HG03139 (cell line): ENCODE measurements at regions not wholly inside any gene's neighbourhood (a gene's known extent, or its start where the extent isn't known, plus 50 kb on each side); places are given as distances from the start of the nearest gene placed in this dataset.

ENCODE experiments used
- ATAC-seq: cut with Tn5 transposase; IDR thresholded peaks from one replicate; pipeline ENCODE4 v1.9.1; 2021; ENCODE audit not compliant: unreplicated experiment

DNA sequence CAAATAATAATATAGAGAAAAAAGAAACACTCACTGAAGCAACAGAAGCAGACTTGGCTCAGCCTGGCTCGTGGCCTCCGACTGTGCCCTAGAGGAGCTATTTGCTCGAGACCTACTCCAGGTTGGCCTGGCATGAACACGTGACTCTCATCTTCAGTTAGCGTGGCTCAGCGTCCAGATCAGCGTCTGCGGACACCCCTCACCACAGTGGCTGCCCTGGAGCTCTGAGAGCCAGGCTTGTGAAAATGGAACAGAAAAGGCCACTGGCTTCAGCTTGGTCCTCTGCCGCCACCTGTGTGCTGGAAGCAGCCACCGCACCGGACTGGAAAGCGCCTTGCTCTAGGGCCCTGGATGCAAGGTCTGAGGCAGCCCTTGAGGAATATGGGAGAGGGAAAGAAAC, 1184.0 kb upstream of the GYPC start:
- no peak for ATAC-seq

GRCh38 chr2:125479143-125479636, 1176.8 kb upstream of the GYPC start:
- no peak for ATAC-seq

GRCh38 chr2:125490308-125490707, 1165.7 kb upstream of the GYPC start:
- ATAC-seq, result no peak

GRCh38 chr2:125491663-125492062, 1164.3 kb upstream of the GYPC start:
- no peak for ATAC-seq

- no peak for ATAC-seq
These were observed 1143.6 kb upstream of the GYPC start for GRCh38 chr2:125512313-125512712.

DNA sequence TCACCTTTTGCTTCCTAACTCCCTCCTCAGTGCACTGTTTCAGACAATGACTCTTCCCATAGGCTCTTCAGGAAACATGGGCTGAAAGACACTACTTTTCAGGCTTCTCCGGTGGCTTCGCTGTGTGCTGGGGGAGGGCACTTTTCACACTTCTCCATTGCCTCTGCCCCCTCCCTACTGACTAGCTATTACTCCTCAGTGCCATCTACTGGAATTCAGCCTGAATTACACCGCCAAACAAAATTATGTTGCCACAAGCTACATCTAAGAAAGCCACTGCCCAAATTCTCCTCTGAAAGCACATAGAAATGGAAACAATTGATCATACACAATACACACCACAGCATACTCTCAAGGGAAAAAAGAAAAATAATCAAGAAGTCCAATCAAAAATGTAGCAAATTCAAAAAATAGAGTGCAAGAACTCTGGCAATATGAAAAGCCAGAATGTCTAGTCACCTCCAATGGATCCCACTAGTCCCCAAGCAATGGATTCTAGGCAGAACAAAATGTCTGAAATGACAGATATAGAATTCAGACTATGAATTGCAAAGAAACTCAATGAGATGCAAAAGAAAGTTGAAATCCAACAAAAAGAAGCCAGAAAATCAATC, 1139.4 kb upstream of the GYPC start:
- no peak for ATAC-seq

- ATAC-seq, result no peak
These were observed 1129.9 kb upstream of the GYPC start for GRCh38 chr2:125526093-125526492.

GRCh38 chr2:125535089-125535488, 1120.9 kb upstream of the GYPC start:
- ATAC-seq, result no peak

DNA sequence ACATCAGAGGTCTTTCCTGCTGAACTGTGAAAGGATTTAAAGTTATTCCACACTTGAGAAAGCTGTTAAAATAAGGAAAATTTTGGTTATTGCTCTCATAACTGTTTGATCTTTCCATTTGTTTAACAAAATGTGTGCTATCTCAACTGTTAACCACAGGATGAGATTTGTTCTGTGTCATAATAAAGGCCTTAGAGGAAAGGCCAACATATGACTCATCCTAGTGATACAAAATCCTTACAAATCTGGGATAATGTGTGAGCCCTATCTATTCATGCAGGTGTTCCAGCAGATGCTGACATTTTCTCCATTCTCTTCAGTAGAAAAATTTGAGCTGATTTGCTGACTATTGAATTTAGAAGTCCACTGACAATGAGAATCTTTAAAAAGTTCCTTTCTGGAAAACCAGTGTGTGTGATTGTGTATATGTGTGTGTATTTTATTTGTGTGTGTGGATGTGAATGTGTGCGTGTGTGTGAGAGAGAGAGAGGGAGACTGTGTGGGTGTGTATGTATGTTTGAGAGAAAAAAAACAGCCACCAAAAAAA, 1111.9 kb upstream of the GYPC start:
- ATAC-seq, result no peak

- ATAC-seq, result no peak
These were observed 1102.2 kb upstream of the GYPC start for GRCh38 chr2:125553768-125554167.

GRCh38 chr2:125554956-125555355, 1101.0 kb upstream of the GYPC start:
- no peak for ATAC-seq

- ATAC-seq, result no peak
These were observed 1096.8 kb upstream of the GYPC start for GRCh38 chr2:125559186-125559585.

GRCh38 chr2:125560855-125561254, 1095.1 kb upstream of the GYPC start:
- no peak for ATAC-seq

- no peak for ATAC-seq
These were observed 1094.7 kb upstream of the GYPC start for GRCh38 chr2:125561302-125561701.

- ATAC-seq, result no peak
These were observed 1093.0 kb upstream of the GYPC start for GRCh38 chr2:125562924-125563323.

DNA sequence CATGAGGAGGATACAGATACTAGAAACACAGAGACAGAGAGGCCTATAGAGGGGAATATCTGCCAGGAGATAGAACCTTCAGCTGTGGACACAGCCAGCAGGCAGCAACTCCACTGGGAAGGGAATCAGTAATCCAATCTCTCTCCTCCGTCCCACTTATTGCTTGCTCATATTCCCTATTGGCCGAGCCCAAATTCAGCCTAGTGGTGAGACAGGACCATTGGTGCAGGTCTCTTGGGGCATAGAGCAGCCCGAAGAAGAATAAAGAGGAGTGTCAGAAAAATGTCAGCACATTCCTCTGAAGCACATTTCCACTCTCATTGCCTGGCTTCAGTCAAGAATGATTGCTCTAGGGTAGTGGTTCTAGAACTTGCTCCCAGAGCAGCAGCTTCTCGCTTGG, 1091.5 kb upstream of the GYPC start:
- no peak for ATAC-seq

DNA sequence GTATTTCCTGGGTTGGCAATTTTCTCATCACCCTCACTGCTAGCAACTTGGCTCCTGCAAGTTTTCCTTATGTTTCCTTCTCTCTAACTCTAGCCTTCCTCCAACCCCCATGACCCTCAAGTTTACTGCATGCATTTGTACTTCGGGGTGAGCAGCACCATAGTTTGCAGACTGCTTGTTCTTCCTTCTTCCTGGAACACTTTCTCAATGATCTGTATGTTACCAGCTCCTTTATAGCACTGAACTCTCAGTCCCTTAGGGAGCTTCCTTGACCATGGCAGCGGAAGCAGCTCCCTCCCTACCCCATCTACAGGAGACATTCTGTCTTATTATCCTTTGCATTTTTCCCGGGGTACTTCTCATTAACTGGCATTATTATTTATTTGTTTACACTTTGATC, 1089.5 kb upstream of the GYPC start:
- no peak for ATAC-seq

DNA sequence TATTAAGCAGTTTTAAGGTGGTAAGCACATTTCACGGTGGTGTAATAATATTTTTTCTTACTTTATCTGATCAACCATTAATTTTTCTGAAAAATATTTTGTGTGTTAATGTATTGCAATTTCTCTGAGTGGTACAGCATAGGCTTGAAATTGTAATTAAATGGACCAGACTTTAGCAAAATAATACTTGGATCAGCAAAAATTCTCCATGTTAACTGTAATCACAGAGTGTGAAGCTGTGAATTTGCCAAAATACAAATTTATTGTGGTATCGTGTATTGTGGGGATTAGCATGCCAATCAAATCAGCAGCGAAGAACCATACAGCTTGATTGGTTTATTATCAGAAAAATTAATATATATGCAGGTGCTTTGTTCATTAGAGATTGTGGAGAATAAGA, 1088.9 kb upstream of the GYPC start:
- ATAC-seq, result no peak

DNA sequence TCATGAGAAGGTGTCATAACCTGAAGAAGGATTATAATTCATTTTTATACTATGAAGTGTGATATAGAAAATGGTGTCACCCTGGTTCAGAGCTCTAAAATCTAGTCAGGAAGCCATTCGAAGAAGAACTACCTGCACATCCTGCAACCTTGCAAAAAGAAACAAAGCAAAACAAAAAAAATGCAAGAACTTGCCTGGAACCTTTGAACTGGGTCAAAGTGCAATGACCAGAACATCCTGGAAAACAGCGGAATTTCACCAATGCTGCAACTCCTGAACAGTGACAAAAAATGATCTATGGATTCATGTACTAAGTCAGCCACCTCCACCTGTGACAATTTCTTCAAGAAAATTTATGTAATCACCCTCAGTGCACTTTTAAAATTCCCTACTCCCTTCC, 1083.3 kb upstream of the GYPC start:
- no peak for ATAC-seq

GRCh38 chr2:125573432-125573831, 1082.5 kb upstream of the GYPC start:
- no peak for ATAC-seq

- no peak for ATAC-seq
These were observed 1079.4 kb upstream of the GYPC start for GRCh38 chr2:125576558-125576957.

- no peak for ATAC-seq
These were observed 1074.4 kb upstream of the GYPC start for GRCh38 chr2:125581557-125581956.

GRCh38 chr2:125582516-125582915, 1073.4 kb upstream of the GYPC start:
- no peak for ATAC-seq
